Liver (tissue), 8 donors: ENCODE measurements at regions not wholly inside any gene's neighbourhood (a gene's known extent, or its start where the extent isn't known, plus 50 kb on each side); places are given as distances from the start of the nearest gene placed in this dataset.

Experiments used
- DNase-seq: peaks from one replicate; pipeline ENCODE4 v3.0.0-alpha.2; 2017; ENCODE audit warnings: low spot score
- H3K27ac ChIP-seq, 2 donors: one replicate each; pipeline ENCODE4 v1.7.0; 2013; ENCODE audit warnings: inconsistent platforms in 2 of 2, low read length in 2 of 2, control low read depth in 1 of 2, low read depth in 1 of 2, mild to moderate bottlenecking in 1 of 2
- H3K27me3 ChIP-seq, 4 donors: one replicate each; pipeline versions ENCODE4 v1.6.1 to v1.7.0; 2013; ENCODE audit warnings: low read length in 3 of 4, inconsistent platforms in 1 of 4, mild to moderate bottlenecking in 1 of 4, moderate library complexity in 1 of 4; ENCODE audit not compliant: control insufficient read depth in 4 of 4, insufficient read depth in 4 of 4
- H3K36me3 ChIP-seq, 4 donors: one replicate each; pipeline versions ENCODE4 v1.6.1 to v1.7.0; 2013; ENCODE audit warnings: low read length in 3 of 4, mild to moderate bottlenecking in 3 of 4, low read depth in 1 of 4, moderate library complexity in 1 of 4; ENCODE audit not compliant: control insufficient read depth in 4 of 4, insufficient read depth in 3 of 4
- H3K4me1 ChIP-seq, 4 donors: one replicate each; pipeline versions ENCODE4 v1.6.1 to v1.7.0; 2013; ENCODE audit warnings: low read length in 3 of 4, mild to moderate bottlenecking in 3 of 4, moderate library complexity in 1 of 4; ENCODE audit not compliant: control insufficient read depth in 4 of 4, insufficient read depth in 4 of 4
- H3K4me3 ChIP-seq, 3 donors: one replicate each; pipeline versions ENCODE4 v1.6.1 to v1.7.0; 2013; ENCODE audit warnings: low read length in 3 of 3, control low read depth in 1 of 3, low read depth in 1 of 3, mild to moderate bottlenecking in 1 of 3
- H3K9ac ChIP-seq, 2 donors: one replicate each; pipeline ENCODE4 v1.7.0; 2013; ENCODE audit warnings: low read length in 2 of 2, mild to moderate bottlenecking in 2 of 2, moderate library complexity in 2 of 2, control low read depth in 1 of 2, low read depth in 1 of 2
- H3K9me3 ChIP-seq, 4 donors: one replicate each; pipeline versions ENCODE4 v1.6.1 to v1.7.0; 2013; ENCODE audit warnings: low read length in 3 of 4; ENCODE audit not compliant: control insufficient read depth in 4 of 4
- CTCF ChIP-seq: fragments of 150-350 bp; IDR thresholded peaks from 2 replicates; pipeline ENCODE4 v1.5.1; 2017; ENCODE audit warnings: improper control_type of control experiment, low read depth, low read length; ENCODE audit not compliant: missing input control
- EGR1 ChIP-seq, 2 donors: IDR thresholded peaks; 2 replicates each; pipeline ENCODE4 v1.6.1; 2016 to 2018; ENCODE audit warnings: antibody characterized with exemption in 2 of 2, low read depth in 2 of 2
- FOXA1 ChIP-seq: IDR thresholded peaks from 2 replicates; pipeline ENCODE4 v1.6.1; 2016; ENCODE audit warnings: antibody characterized with exemption
- FOXA2 ChIP-seq: IDR thresholded peaks from 2 replicates; pipeline ENCODE4 v1.6.1; 2016; ENCODE audit warnings: antibody characterized with exemption
- HNF4A ChIP-seq, 2 donors: conservative IDR thresholded peaks; 2 replicates each; pipeline ENCODE4 v1.6.1; 2016; ENCODE audit warnings: antibody characterized with exemption in 2 of 2, mild to moderate bottlenecking in 2 of 2
- HNF4G ChIP-seq: IDR thresholded peaks from 2 replicates; pipeline ENCODE4 v1.6.1; 2016; ENCODE audit warnings: antibody characterized with exemption
- JUND ChIP-seq, 2 donors: IDR thresholded peaks; 2 replicates each; pipeline ENCODE4 v1.6.1; 2016; ENCODE audit warnings: antibody characterized with exemption in 2 of 2
- MAX ChIP-seq: IDR thresholded peaks from 2 replicates; pipeline ENCODE4 v1.6.1; 2016; ENCODE audit warnings: antibody characterized with exemption
- NR2F2 ChIP-seq: IDR thresholded peaks from 2 replicates; pipeline ENCODE4 v1.6.1; 2016; ENCODE audit warnings: antibody characterized with exemption
- RAD21 ChIP-seq, 2 donors: IDR thresholded peaks; 2 replicates each; pipeline ENCODE4 v1.6.1; 2016; ENCODE audit warnings: antibody characterized with exemption in 2 of 2, mild to moderate bottlenecking in 2 of 2
- REST ChIP-seq: IDR thresholded peaks from 2 replicates; pipeline ENCODE4 v1.6.1; 2016; ENCODE audit warnings: antibody characterized with exemption, mild to moderate bottlenecking
- RXRA ChIP-seq, 2 donors: IDR thresholded peaks; 2 replicates each; pipeline ENCODE4 v1.6.1; 2017 to 2018; ENCODE audit warnings: antibody characterized with exemption in 2 of 2, mild to moderate bottlenecking in 1 of 2
- SP1 ChIP-seq: IDR thresholded peaks from 2 replicates; pipeline ENCODE4 v1.6.1; 2018; ENCODE audit warnings: antibody characterized with exemption, mild to moderate bottlenecking
- YY1 ChIP-seq: IDR thresholded peaks from 2 replicates; pipeline ENCODE4 v1.6.1; 2016; ENCODE audit warnings: antibody characterized with exemption, mild to moderate bottlenecking
- ZBTB33 ChIP-seq: IDR thresholded peaks from 2 replicates; pipeline ENCODE4 v1.6.1; 2016; ENCODE audit warnings: antibody characterized with exemption
- WGBS: extraction: QIAGEN DNeasy Blood & Tissue Kit; methylation state at CpG from one replicate; pipeline ENCODE4 v1.1.7; 2013; 5-methylcytosine and 5-hydroxymethylcytosine counted together
- donor health status: healthy.
- donor health status: healthy.
- donor health status: healthy.
- donor health status: healthy.
- donor health status: healthy.

- TF ChIP-seq REST: no peak
- TF ChIP-seq RXRA (IDR thresholded peaks at IDR 0.05): no peak
- TF ChIP-seq JUND (IDR thresholded peaks at IDR 0.05): no peak
- no peak for TF ChIP-seq CTCF
- no peak for TF ChIP-seq YY1
- no peak for TF ChIP-seq NR2F2
- no peak for TF ChIP-seq SP1
- TF ChIP-seq RAD21 (IDR thresholded peaks at IDR 0.05): no peak
These were observed 659.4 kb downstream of the BCL11B start (continued) for GRCh38 chr14:98612434-98613200.

GRCh38 chr14:98614741-98615140 is 657.3 kb downstream of the BCL11B start:
- Histone ChIP-seq H3K9me3 (peaks cover 0 to 5% (median 1%) of the 10 kb centered on the region in 4 donors), H3K4me3 (no peak overlapping the region), H3K4me1 (no peaks in the 10 kb centered on the region), H3K27ac (no peak overlapping the region), H3K27me3 (peaks cover 0 to 2% (median 0%) of the 10 kb centered on the region in 4 donors), H3K36me3 (no peaks in the 10 kb centered on the region), H3K9ac (no peak overlapping the region)
- TF ChIP-seq RXRA (IDR thresholded peaks at IDR 0.05): no peak
- no peak for TF ChIP-seq ZBTB33
- no peak for TF ChIP-seq HNF4A (conservative IDR thresholded peaks at IDR 0.05)
- TF ChIP-seq EGR1 (IDR thresholded peaks at IDR 0.05; ENCODE audit: low read depth in 2 of 2): no peak
- no peak for TF ChIP-seq MAX
- TF ChIP-seq FOXA2: no peak
- TF ChIP-seq FOXA1: no peak
- no peak for TF ChIP-seq CTCF
- TF ChIP-seq HNF4G: no peak
- TF ChIP-seq RAD21 (IDR thresholded peaks at IDR 0.05): no peak
- TF ChIP-seq REST: no peak
- no peak for DNase-seq
- 91% methylated on average over 3 of the region's 3 CpGs for WGBS
